AG10803 (cell line): ENCODE measurements at regions not wholly inside any gene's neighbourhood (a gene's known extent, or its start where the extent isn't known, plus 50 kb on each side); places are given as distances from the start of the nearest gene placed in this dataset.

Source experiments
- DNase-seq: peaks from one replicate; pipeline ENCODE4 v3.0.0; 2010; ENCODE audit warnings: low read depth
- H3K4me3 ChIP-seq: 2 replicates; pipeline ENCODE4 v1.5.1; 2011; ENCODE audit warnings: mild to moderate bottlenecking, low read length, control low read depth
- CTCF ChIP-seq: conservative IDR thresholded peaks from 2 replicates; pipeline ENCODE4 v1.5.1; 2011; ENCODE audit warnings: mild to moderate bottlenecking, low read length, control low read depth, inconsistent platforms

DNA sequence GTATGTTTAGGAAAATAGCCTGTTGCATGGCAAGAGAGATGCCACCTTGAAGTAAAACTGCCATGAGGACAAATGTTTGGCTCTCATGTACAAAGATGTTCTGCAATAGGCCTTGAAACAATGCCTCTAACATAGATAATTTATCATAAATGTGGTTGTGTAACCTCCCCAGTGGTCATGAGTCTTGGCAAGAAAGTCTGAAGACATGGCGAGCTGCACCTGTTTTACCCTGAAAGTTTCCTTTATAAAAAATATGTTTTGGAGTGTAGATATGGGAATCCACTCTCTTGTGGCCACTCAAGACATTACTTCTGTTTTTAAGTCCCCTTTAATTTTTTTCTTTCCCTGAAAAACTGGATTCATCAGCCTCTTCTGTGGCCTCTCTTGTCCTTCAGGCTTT, 2217.1 kb downstream of the NCAM2 start:
- DNase-seq, result no peak
- no peak for TF ChIP-seq CTCF

More for the DNA sequence above, 2217.1 kb downstream of the NCAM2 start:
- H3K4me3 ChIP-seq, result no peak overlapping the region
